ENCODE measurements at regions not wholly inside any gene's neighbourhood (a gene's known extent, or its start where the extent isn't known, plus 50 kb on each side); places are given as distances from the start of the nearest gene placed in this dataset.

- no peak for TF ChIP-seq ARNT (IDR thresholded peaks at IDR 0.05)
- no peak for TF ChIP-seq BHLHE40 (IDR thresholded peaks at IDR 0.05; ENCODE audit: borderline replicate concordance)
- no peak for TF ChIP-seq FOXM1 (IDR thresholded peaks at IDR 0.05; ENCODE audit: borderline replicate concordance)
- TF ChIP-seq LEF1 (IDR thresholded peaks at IDR 0.05; ENCODE audit: borderline replicate concordance), result no peak
- TF ChIP-seq CTBP1 (IDR thresholded peaks at IDR 0.05; ENCODE audit: borderline replicate concordance), result no peak
- no peak for TF ChIP-seq ELF4 (IDR thresholded peaks at IDR 0.05)
- TF ChIP-seq SP1 (IDR thresholded peaks at IDR 0.05), result no peak
- no peak for TF ChIP-seq L3MBTL2 (conservative IDR thresholded peaks at IDR 0.05)
- no peak for TF ChIP-seq TARDBP (IDR thresholded peaks at IDR 0.05)
- TF ChIP-seq PKNOX1 (IDR thresholded peaks at IDR 0.05), result no peak
- TF ChIP-seq FOXK2 (IDR thresholded peaks at IDR 0.05), result no peak
- no peak for TF ChIP-seq SUZ12 (IDR thresholded peaks at IDR 0.05)
Measured at GRCh38 chr12:86373813-86374212, 117.6 kb upstream of the MGAT4C start.

All from HEK293T (cell line).